Psoas muscle (tissue), 7 donors: ENCODE measurements at regions not wholly inside any gene's neighbourhood (a gene's known extent, or its start where the extent isn't known, plus 50 kb on each side); places are given as distances from the start of the nearest gene placed in this dataset.

Source experiments
- ATAC-seq, 4 donors: fragments of 200-7000 bp; cut with Tn5 transposase; one replicate each; pipeline ENCODE4 v1.9.1; 2020; ENCODE audit warnings: moderate library complexity in 3 of 4, mild to moderate bottlenecking in 2 of 4
- DNase-seq, 2 donors: peaks; one replicate each; pipeline ENCODE4 v3.0.0-alpha.2; 2020
- H3K27ac ChIP-seq: fragments of 200-600 bp; one replicate; pipeline ENCODE4 v1.8.0; 2022
- H3K27me3 ChIP-seq, 3 donors: fragments of 200-600 bp in 1 of 3; one replicate each; pipeline versions ENCODE4 v1.6.1 to v1.8.0; 2013 to 2022; ENCODE audit warnings: low read length in 2 of 3, mild to moderate bottlenecking in 2 of 3, moderate library complexity in 1 of 3; ENCODE audit not compliant: insufficient read depth in 3 of 3
- H3K36me3 ChIP-seq, 2 donors: fragments of 200-600 bp in 1 of 2; one replicate each; pipeline versions ENCODE4 v1.6.1 to v1.8.0; 2013 to 2022; ENCODE audit warnings: low read depth in 1 of 2, mild to moderate bottlenecking in 1 of 2, moderate library complexity in 1 of 2; ENCODE audit not compliant: insufficient read depth in 1 of 2
- H3K4me1 ChIP-seq: fragments of 200-600 bp; one replicate; pipeline ENCODE4 v1.8.0; 2022
- H3K4me3 ChIP-seq: fragments of 200-600 bp; one replicate; pipeline ENCODE4 v1.8.0; 2022; ENCODE audit warnings: mild to moderate bottlenecking
- H3K9me3 ChIP-seq: fragments of 200-600 bp; one replicate; pipeline ENCODE4 v1.8.0; 2022
- CTCF ChIP-seq: fragments of 200-600 bp; IDR thresholded peaks from one replicate; pipeline ENCODE4 v1.8.0; 2022; ENCODE audit warnings: antibody characterized with exemption
- WGBS, 3 donors: extraction: QIAGEN DNeasy Blood & Tissue Kit; methylation state at CpG; one replicate each; pipeline versions ENCODE4 v1.1.6 to v1.1.7; 2013; 5-methylcytosine and 5-hydroxymethylcytosine counted together
- intact Hi-C, 2 donors: fragments of 100-400 bp; cut with DNase I; formaldehyde crosslinking; loops; one replicate each; pipeline versions ENCODE4 v1.11.0 to v1.14.2; 2022
- donor health status: healthy with polysubstance abuse.
- donor health status: DM: no; HTN: no; CAD: no; lungs with moderate emphysema.
- donor health status: Bipolar disorder and iron deficiency.
- donor health status: healthy.
- donor health status: DM: yes; HTN: yes; CAD: no.
- donor health status: DM: no; HTN: no; CAD: no.
- donor health status: DM: yes; HTN: yes; CAD: no.

- intact Hi-C loops: no loop called here
These were observed 410.4 kb upstream of the AUTS2 start for GRCh38 chr7:69187824-69188333.

GRCh38 chr7:69189406-69189805 lies 408.9 kb upstream of the AUTS2 start:
- Histone ChIP-seq H3K9me3 (no peaks in the 10 kb centered on the region), H3K27ac (no peak overlapping the region), H3K36me3 (no peaks in the 10 kb centered on the region), H3K4me1 (peaks cover 6% of the 10 kb centered on the region), H3K27me3 (no peaks in the 10 kb centered on the region), H3K4me3 (no peak overlapping the region)
- DNase-seq (no peak), ATAC-seq (no peak)
- WGBS, 3 donors: 90 to 94% (median 92%) methylated on average over 3 of the region's 3 CpGs
- intact Hi-C loops: no loop called here
- TF ChIP-seq CTCF: no peak

More at GRCh38 chr7:69187824-69188333, 410.4 kb upstream of the AUTS2 start:
- no peaks in the 10 kb centered on the region for H3K9me3 ChIP-seq
- WGBS, 3 donors: 86 to 91% (median 89%) methylated on average over 5 of the region's 5 CpGs
- no peak overlapping the region for H3K27ac ChIP-seq
- DNase-seq (no peak), ATAC-seq (no peak)
- H3K4me3 ChIP-seq: no peak overlapping the region
- no peak for TF ChIP-seq CTCF
- no peaks in the 10 kb centered on the region for H3K27me3 ChIP-seq
- peaks cover 6% of the 10 kb centered on the region for H3K4me1 ChIP-seq
- H3K36me3 ChIP-seq: no peaks in the 10 kb centered on the region

DNA sequence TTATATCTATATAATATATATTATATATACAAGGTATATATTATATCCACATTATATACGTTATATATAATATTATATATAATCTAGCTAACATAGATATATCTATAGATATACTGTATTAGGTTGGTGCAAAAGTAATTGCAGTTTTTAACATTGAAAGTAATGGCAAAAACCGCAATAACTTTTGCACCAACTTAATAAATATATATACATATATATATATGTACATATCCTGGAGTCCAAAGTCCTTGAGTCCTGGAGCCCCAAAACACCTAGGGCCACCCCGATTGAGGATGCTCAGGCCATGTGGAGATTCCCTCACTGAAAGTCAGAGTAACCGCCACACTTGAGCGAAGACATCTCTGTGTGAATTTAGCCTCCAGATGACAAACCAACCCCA lies 408.2 kb upstream of the AUTS2 start:
- H3K36me3 ChIP-seq: no peaks in the 10 kb centered on the region
- no peaks in the 10 kb centered on the region for H3K9me3 ChIP-seq
- peaks cover 6% of the 10 kb centered on the region for H3K4me1 ChIP-seq
- WGBS, 3 donors: 91 to 94% (median 93%) methylated on average over 5 of the region's 5 CpGs
- H3K27me3 ChIP-seq: no peaks in the 10 kb centered on the region
- DNase-seq (no peak), ATAC-seq (no peak)
- no peak for TF ChIP-seq CTCF
- intact Hi-C loops: no loop called here
- H3K27ac ChIP-seq: no peak overlapping the region
- H3K4me3 ChIP-seq: no peak overlapping the region

GRCh38 chr7:69190763-69191162 lies 407.5 kb upstream of the AUTS2 start:
- Histone ChIP-seq H3K27ac (no peak overlapping the region), H3K27me3 (no peaks in the 10 kb centered on the region), H3K4me3 (no peak overlapping the region), H3K9me3 (no peaks in the 10 kb centered on the region), H3K4me1 (peaks cover 6% of the 10 kb centered on the region), H3K36me3 (no peaks in the 10 kb centered on the region)
- intact Hi-C loops: no loop called here
- DNase-seq: no peak
- TF ChIP-seq CTCF: no peak
- ATAC-seq: no peak
- WGBS, 3 donors: 28 to 39% (median 38%) methylated on average over 2 of the region's 2 CpGs

- no peak for TF ChIP-seq CTCF
- Histone ChIP-seq H3K4me3 (no peak overlapping the region), H3K9me3 (no peaks in the 10 kb centered on the region), H3K27me3 (no peaks in the 10 kb centered on the region), H3K27ac (no peak overlapping the region), H3K4me1 (peaks cover 6% of the 10 kb centered on the region), H3K36me3 (no peaks in the 10 kb centered on the region)
- intact Hi-C loops: no loop called here
- peak in 1 of 4 donors; percentile 65 for ATAC-seq
- WGBS, 3 donors: 52 to 56% (median 54%) methylated on average over 3 of the region's 3 CpGs
- DNase-seq: no peak
These were observed 406.1 kb upstream of the AUTS2 start for GRCh38 chr7:69192134-69192533.
